HepG2 (cell line): ENCODE measurements at regions not wholly inside any gene's neighbourhood (a gene's known extent, or its start where the extent isn't known, plus 50 kb on each side); places are given as distances from the start of the nearest gene placed in this dataset.

ENCODE experiments used
- ATAC-seq: fragments of 200-7000 bp; cut with Tn5 transposase; 3 replicates; pipeline ENCODE4 v1.9.1; 2020; ENCODE audit warnings: mild to moderate bottlenecking, moderate library complexity
- BruUV-seq: library from RNA; stranded (reverse); fragments of 400-500 nt; replicated peaks from 2 replicates; lab custom pipeline; 2021; lab: Mats Ljungman, UMichigan
- CTCF ChIA-PET: fragments of 300-600 bp; formaldehyde crosslinking; extraction: SDS; loops from one replicate; lab custom pipeline; 2021; ENCODE audit warnings: low total read pairs, inconsistent platforms, low intra/inter-chr PET ratio; lab: Yijun Ruan, JAX
- POLR2A ChIA-PET: fragments of 350-600 bp; sonication (Branson Sonifier 250); formaldehyde crosslinking; loops from one replicate; lab custom pipeline; 2020; ENCODE audit warnings: antibody characterized with exemption, inconsistent platforms; lab: Yijun Ruan, JAX
- DNase-seq: peaks from one replicate; pipeline ENCODE4 v3.0.0-alpha.2; 2015; ENCODE audit warnings: low spot score
- FAIRE-seq: peaks from 3 replicates; lab custom pipeline; 2011; peaks lifted over from hg19 to GRCh38; lab: Jason Lieb, UNC
- H2AFZ ChIP-seq: one replicate; pipeline ENCODE4 v1.6.1; 2011; ENCODE audit warnings: low read length, inconsistent platforms
- H3K27ac ChIP-seq: fragments of 300-600 bp; 3 replicates; pipeline ENCODE4 v1.8.0; 2011; ENCODE audit warnings: mixed run types, mild to moderate bottlenecking, mixed read lengths, low read length, inconsistent platforms; ENCODE audit not compliant: insufficient read depth; ENCODE audit errors: extremely low read length
- H3K27me3 ChIP-seq, 2 experiments: fragments of 200-600 bp in 1 of 2; 2 replicates in 1 of 2; 3 replicates in 1 of 2; pipeline versions ENCODE4 v1.6.0 to v1.8.0; 2011; ENCODE audit warnings: low read length in 2 of 2, mild to moderate bottlenecking in 2 of 2, moderate library complexity in 2 of 2, inconsistent platforms in 1 of 2; ENCODE audit not compliant: insufficient read depth in 2 of 2, control insufficient read depth in 1 of 2
- H3K36me3 ChIP-seq, 2 experiments: fragments of 200-600 bp in 1 of 2; replicated peaks in 1 of 2; 2 replicates in 1 of 2; 3 replicates in 1 of 2; pipeline versions ENCODE4 v1.5.1 to v1.8.0; 2011; ENCODE audit warnings: low read length in 2 of 2, inconsistent platforms in 1 of 2; ENCODE audit not compliant: insufficient read depth in 2 of 2, control insufficient read depth in 1 of 2
- H3K4me1 ChIP-seq: 2 replicates; pipeline ENCODE4 v1.5.1; 2012; ENCODE audit warnings: low read length, inconsistent platforms; ENCODE audit not compliant: insufficient read depth
- H3K4me2 ChIP-seq: 2 replicates; pipeline ENCODE4 v1.6.0; 2011; ENCODE audit warnings: low read depth, low read length, inconsistent platforms
- H3K4me3 ChIP-seq, 3 experiments: fragments of 200-600 bp in 1 of 3; sonication (generic), shearing (Covaris generic) in 1 of 3; replicated peaks in 1 of 3; 2 replicates each; pipeline ENCODE4 v1.5.1; 2011 to 2016; ENCODE audit warnings: low read length in 3 of 3, inconsistent platforms in 2 of 3, low read depth in 2 of 3, mild to moderate bottlenecking in 2 of 3, control low read depth in 1 of 3, mixed read lengths in 1 of 3; ENCODE audit not compliant: insufficient read depth in 1 of 3
- H3K79me2 ChIP-seq: one replicate; pipeline ENCODE4 v1.6.1; 2011; ENCODE audit warnings: low read length, inconsistent platforms; ENCODE audit not compliant: insufficient read depth
- H3K9ac ChIP-seq: 2 replicates; pipeline ENCODE4 v1.6.0; 2011; ENCODE audit warnings: mild to moderate bottlenecking, low read depth, low read length, inconsistent platforms; ENCODE audit not compliant: insufficient read depth
- H3K9me3 ChIP-seq: 2 replicates; pipeline ENCODE4 v1.5.1; 2012; ENCODE audit warnings: mild to moderate bottlenecking, low read length
- H4K20me1 ChIP-seq: 2 replicates; pipeline ENCODE4 v1.6.0; 2011; ENCODE audit warnings: inconsistent platforms, mild to moderate bottlenecking, low read length, moderate library complexity; ENCODE audit not compliant: insufficient read depth
- ADNP ChIP-seq: sonication (generic); formaldehyde crosslinking; IDR thresholded peaks from 2 replicates; pipeline ENCODE4 v1.4.0; 2020; ENCODE audit warnings: missing genetic modification reagents
- EEA1 ChIP-seq: sonication (generic); formaldehyde crosslinking; IDR thresholded peaks from 2 replicates; pipeline ENCODE4 v1.5.1; 2020; ENCODE audit warnings: mild to moderate bottlenecking, missing genetic modification reagents, borderline replicate concordance
- FUBP1 ChIP-seq: sonication (generic); formaldehyde crosslinking; IDR thresholded peaks from 2 replicates; pipeline ENCODE4 v1.5.1; 2020; ENCODE audit warnings: missing genetic modification reagents, mild to moderate bottlenecking, borderline replicate concordance
- HDAC6 ChIP-seq: fragments of 200-600 bp; sonication (generic); IDR thresholded peaks from 2 replicates; pipeline ENCODE4 v1.7.0; 2017; ENCODE audit warnings: mild to moderate bottlenecking, antibody characterized with exemption, low read length, low read depth
- HNRNPH1 ChIP-seq: fragments of 200-400 bp; formaldehyde crosslinking; optimal IDR thresholded peaks from 2 replicates; pipeline ENCODE3; 2017; ENCODE audit warnings: mild to moderate bottlenecking, low read depth, low read length
- HNRNPLL ChIP-seq: fragments of 200-400 bp; formaldehyde crosslinking; IDR thresholded peaks from 2 replicates; pipeline ENCODE4 v1.6.1; 2017; ENCODE audit warnings: mild to moderate bottlenecking, low read depth, low read length; ENCODE audit not compliant: poor library complexity, severe bottlenecking
- KAT7 ChIP-seq: IDR thresholded peaks from 2 replicates; pipeline ENCODE4 v1.6.1; 2018; ENCODE audit warnings: borderline replicate concordance, missing compliant biosample characterization
- MYNN ChIP-seq: sonication (generic); formaldehyde crosslinking; IDR thresholded peaks from 2 replicates; pipeline ENCODE4 v1.4.0; 2020; ENCODE audit warnings: mild to moderate bottlenecking, low read depth, missing genetic modification reagents
- ZBTB33 ChIP-seq: sonication (generic); formaldehyde crosslinking; IDR thresholded peaks from 2 replicates; pipeline ENCODE4 v1.4.0; 2020; ENCODE audit warnings: missing genetic modification reagents
- ZBTB8A ChIP-seq: sonication (generic); formaldehyde crosslinking; IDR thresholded peaks from 2 replicates; pipeline ENCODE4 v1.4.0; 2020; ENCODE audit warnings: mild to moderate bottlenecking, low read depth, missing genetic modification reagents, borderline replicate concordance
- ZIK1 ChIP-seq: sonication (generic); formaldehyde crosslinking; IDR thresholded peaks from 2 replicates; pipeline ENCODE4 v1.5.0; 2020; ENCODE audit warnings: mild to moderate bottlenecking, low read depth, missing genetic modification reagents, borderline replicate concordance
- ZNF329 ChIP-seq: sonication (generic); formaldehyde crosslinking; IDR thresholded peaks from 2 replicates; pipeline ENCODE4 v1.9.0; 2021; ENCODE audit warnings: low read depth, mild to moderate bottlenecking, missing genetic modification reagents
- ZNF33A ChIP-seq: sonication (generic); formaldehyde crosslinking; IDR thresholded peaks from 2 replicates; pipeline ENCODE4 v1.5.1; 2020; ENCODE audit warnings: missing genetic modification reagents, mild to moderate bottlenecking, moderate library complexity, borderline replicate concordance
- ZNF543 ChIP-seq: sonication (generic); formaldehyde crosslinking; IDR thresholded peaks from 2 replicates; pipeline ENCODE4 v1.4.0; 2020; ENCODE audit warnings: mild to moderate bottlenecking, missing genetic modification reagents
- WGBS: methylation state at CpG from one replicate; pipeline ENCODE4 v1.1.6; 2017; ENCODE audit warnings: low lambda C conversion rate; 5-methylcytosine and 5-hydroxymethylcytosine counted together
- in situ Hi-C: cut with HindIII; loops from 2 replicates; pipeline ENCODE4 v1.10.0; 2017; ENCODE audit warnings: low pct_unique_long_range_greater_than_20kb; ENCODE audit not compliant: extremely low pct_ligation_motif_present
- intact Hi-C: fragments of 100-400 bp; cut with micrococcal nuclease; formaldehyde crosslinking; loops from one replicate; pipeline ENCODE4 v1.10.0; 2022; ENCODE audit not compliant: unreplicated experiment

GRCh38 chr12:86407620-86408208 is 151.5 kb upstream of the MGAT4C start:
- Histone ChIP-seq H3K4me3 (no peak overlapping the region), H4K20me1 (no peaks in the 10 kb centered on the region), H3K36me3 (no peaks in the 10 kb centered on the region), H3K79me2 (no peaks in the 10 kb centered on the region), H3K9ac (no peak overlapping the region), H3K27ac (no peak overlapping the region), H3K9me3 (peaks cover 35% of the 10 kb centered on the region), H3K27me3 (no peaks in the 10 kb centered on the region), H3K4me2 (no peak overlapping the region), H2AFZ (no peak overlapping the region), H3K4me1 (no peaks in the 10 kb centered on the region)
- in situ Hi-C loops (no loop called here), intact Hi-C loops (no loop called here)
- ATAC-seq, result no peak
- FAIRE-seq, result no peak
- TF ChIP-seq ZNF543, result no peak
- TF ChIP-seq KAT7 (CRISPR knock-in tag), result no peak
- no peak for TF ChIP-seq ZIK1 (CRISPR knock-in tag)
- no peak for TF ChIP-seq HNRNPH1
- TF ChIP-seq HNRNPLL, result no peak
- no peak for TF ChIP-seq FUBP1 (CRISPR knock-in tag)
- TF ChIP-seq ZBTB33 (CRISPR knock-in tag), result no peak
- no peak for TF ChIP-seq ADNP (CRISPR knock-in tag)
- TF ChIP-seq ZBTB8A (CRISPR knock-in tag), result no peak
- no peak for TF ChIP-seq ZNF329 (CRISPR knock-in tag)
- TF ChIP-seq MYNN (CRISPR knock-in tag), result no peak
- no peak for TF ChIP-seq HDAC6
- TF ChIP-seq EEA1 (CRISPR knock-in tag), result no peak
- no peak for TF ChIP-seq ZNF33A (CRISPR knock-in tag)
- 1% methylated on average over 5 of the region's 5 CpGs for WGBS
- ChIA-PET CTCF (no interaction called here), POLR2A (no interaction called here)
- DNase-seq, result no peak
- BruUV-seq, result no TSS peak
